ENCODE measurements at regions not wholly inside any gene's neighbourhood (a gene's known extent, or its start where the extent isn't known, plus 50 kb on each side); places are given as distances from the start of the nearest gene placed in this dataset.
"Not testable (repeated sequence)": the region's sequence is repeated elsewhere in the genome, so short reads cannot be mapped to it uniquely, and the experiment has no call there.

DNA sequence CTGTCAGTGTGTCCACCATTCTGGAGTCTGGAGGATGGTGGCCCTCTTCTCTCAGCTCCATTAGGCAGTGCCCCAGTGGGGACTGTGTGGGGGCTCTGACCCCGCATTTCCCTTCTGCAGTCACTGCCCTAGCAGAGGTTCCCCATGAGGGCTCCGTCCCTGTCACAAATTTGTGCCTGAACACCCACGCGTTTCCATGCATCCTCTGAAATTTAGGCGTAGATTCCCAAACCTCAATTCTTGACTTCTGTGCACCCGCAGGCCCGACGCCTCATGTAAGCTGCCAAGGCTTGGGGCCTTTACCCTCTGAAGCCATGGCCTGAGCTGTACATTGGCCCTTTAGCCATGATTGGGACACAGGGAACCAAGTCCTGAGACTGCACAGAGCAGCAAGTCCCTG lies 182.3 kb downstream of the FOXD4L6 start:
- H3K27me3 ChIP-seq (ENCODE audit: control insufficient read depth in 2 of 2, insufficient read depth in 1 of 2, low read length in 1 of 2); DNase-seq (ENCODE audit: low read depth in 6 of 9, low spot score in 9 of 9); H3K27ac ChIP-seq (ENCODE audit: low read depth in 1 of 2, low read length in 1 of 2); H3K9me3 ChIP-seq (ENCODE audit: control insufficient read depth in 2 of 2, insufficient read depth in 1 of 2, low read length in 1 of 2); H3K36me3 ChIP-seq (ENCODE audit: control insufficient read depth in 2 of 2, insufficient read depth in 2 of 2, low read length in 1 of 2); H3K4me1 ChIP-seq (ENCODE audit: control insufficient read depth in 2 of 2, insufficient read depth in 2 of 2, low read length in 2 of 2); H3K4me3 ChIP-seq (ENCODE audit: low read length in 2 of 2): not testable (repeated sequence)
- WGBS: 95% methylated on average over 8 of the region's 8 CpGs

DNA sequence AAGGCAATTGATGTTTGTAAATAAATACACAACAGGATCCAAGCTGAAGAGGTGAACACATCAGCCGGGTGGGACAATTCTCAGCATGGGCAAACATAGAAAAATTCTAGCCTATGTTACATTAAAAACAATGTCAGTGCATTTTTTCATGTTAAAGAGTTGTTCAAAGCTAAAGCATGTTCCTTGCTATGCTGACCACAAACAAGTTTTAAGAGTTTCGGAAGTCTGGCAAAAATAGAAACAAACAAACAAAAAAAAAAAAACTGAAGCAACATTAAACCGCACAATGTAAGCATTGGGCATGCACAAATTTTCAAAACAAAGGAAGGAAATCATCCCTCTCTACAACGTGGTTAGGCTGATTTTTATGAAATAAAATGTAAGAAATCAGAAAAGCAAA lies 185.8 kb downstream of the FOXD4L6 start:
- DNase-seq (ENCODE audit: low read depth in 6 of 9, low spot score in 9 of 9); H3K9me3 ChIP-seq (ENCODE audit: control insufficient read depth in 2 of 2, insufficient read depth in 1 of 2, low read length in 1 of 2): not testable (repeated sequence)
- WGBS: 75% methylated on average over 4 of the region's 4 CpGs

DNA sequence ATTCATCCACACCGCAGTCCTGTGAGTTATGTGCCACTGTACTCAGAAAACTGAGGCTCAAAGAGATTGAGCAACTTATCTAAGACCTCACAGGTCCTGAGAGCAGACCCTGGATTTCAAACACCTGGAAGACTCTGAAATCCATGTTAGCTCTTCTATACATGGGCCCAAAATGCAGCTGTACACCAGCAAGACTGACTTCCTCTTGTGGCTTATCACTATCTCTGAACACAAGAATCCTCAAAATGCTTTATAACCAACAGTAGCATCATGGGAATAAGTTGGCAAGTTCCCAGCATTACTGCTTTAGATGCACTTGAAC lies 188.6 kb downstream of the FOXD4L6 start:
- not testable (repeated sequence) for DNase-seq (ENCODE audit: low read depth in 6 of 9, low spot score in 9 of 9); H3K9me3 ChIP-seq (ENCODE audit: control insufficient read depth in 2 of 2, insufficient read depth in 1 of 2, low read length in 1 of 2)
- 100% methylated on average over 1 of the region's 1 CpG for WGBS

More for the DNA sequence above, 185.8 kb downstream of the FOXD4L6 start:
- H3K27me3 ChIP-seq (ENCODE audit: control insufficient read depth in 2 of 2, insufficient read depth in 1 of 2, low read length in 1 of 2); H3K4me1 ChIP-seq (ENCODE audit: control insufficient read depth in 2 of 2, insufficient read depth in 2 of 2, low read length in 2 of 2); H3K4me3 ChIP-seq (ENCODE audit: low read length in 2 of 2); H3K36me3 ChIP-seq (ENCODE audit: control insufficient read depth in 2 of 2, insufficient read depth in 2 of 2, low read length in 1 of 2); H3K27ac ChIP-seq (ENCODE audit: low read depth in 1 of 2, low read length in 1 of 2): not testable (repeated sequence)

DNA sequence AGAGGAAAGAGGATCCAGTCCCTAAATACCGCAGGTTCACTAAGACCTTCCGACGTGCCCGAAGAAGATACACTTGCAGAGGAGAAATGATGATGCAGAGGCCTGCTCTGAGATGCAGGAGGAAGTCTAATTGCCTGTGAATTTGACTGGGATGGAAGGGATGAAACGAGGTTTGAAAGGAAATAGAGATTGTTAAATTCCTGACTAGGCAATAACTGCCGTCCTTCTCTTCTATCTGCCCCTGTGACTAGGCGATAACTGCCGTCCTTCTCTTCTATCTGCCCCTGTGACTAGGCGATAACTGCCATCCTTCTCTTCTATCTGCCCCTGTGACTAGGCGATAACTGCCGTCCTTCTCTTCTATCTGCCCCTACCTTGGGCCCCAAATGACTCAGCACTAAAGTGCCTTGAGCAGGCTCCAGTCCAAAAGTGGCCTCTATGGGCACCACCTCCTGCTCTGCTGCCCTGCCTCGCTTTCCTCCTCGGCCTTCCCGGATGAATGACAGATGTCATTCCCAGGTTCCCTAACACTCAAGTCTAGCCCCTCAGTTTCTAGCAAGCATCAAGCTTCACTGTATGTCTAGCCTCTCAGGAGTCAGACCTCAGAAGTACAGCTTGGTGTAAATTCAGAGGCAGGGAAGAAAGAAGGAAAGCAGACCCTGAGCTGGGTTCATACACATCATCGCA lies 189.1 kb downstream of the FOXD4L6 start:
- H3K4me3 ChIP-seq (ENCODE audit: low read length in 2 of 2); DNase-seq (ENCODE audit: low read depth in 6 of 9, low spot score in 9 of 9); H3K9me3 ChIP-seq (ENCODE audit: control insufficient read depth in 2 of 2, insufficient read depth in 1 of 2, low read length in 1 of 2); H3K4me1 ChIP-seq (ENCODE audit: control insufficient read depth in 2 of 2, insufficient read depth in 2 of 2, low read length in 2 of 2); H3K27me3 ChIP-seq (ENCODE audit: control insufficient read depth in 2 of 2, insufficient read depth in 1 of 2, low read length in 1 of 2); H3K36me3 ChIP-seq (ENCODE audit: control insufficient read depth in 2 of 2, insufficient read depth in 2 of 2, low read length in 1 of 2); H3K27ac ChIP-seq (ENCODE audit: low read depth in 1 of 2, low read length in 1 of 2): not testable (repeated sequence)
- 87% methylated on average over 15 of the region's 15 CpGs for WGBS

More for the DNA sequence above, 188.6 kb downstream of the FOXD4L6 start:
- not testable (repeated sequence) for H3K27ac ChIP-seq (ENCODE audit: low read depth in 1 of 2, low read length in 1 of 2); H3K27me3 ChIP-seq (ENCODE audit: control insufficient read depth in 2 of 2, insufficient read depth in 1 of 2, low read length in 1 of 2); H3K4me3 ChIP-seq (ENCODE audit: low read length in 2 of 2); H3K4me1 ChIP-seq (ENCODE audit: control insufficient read depth in 2 of 2, insufficient read depth in 2 of 2, low read length in 2 of 2); H3K36me3 ChIP-seq (ENCODE audit: control insufficient read depth in 2 of 2, insufficient read depth in 2 of 2, low read length in 1 of 2)

DNA sequence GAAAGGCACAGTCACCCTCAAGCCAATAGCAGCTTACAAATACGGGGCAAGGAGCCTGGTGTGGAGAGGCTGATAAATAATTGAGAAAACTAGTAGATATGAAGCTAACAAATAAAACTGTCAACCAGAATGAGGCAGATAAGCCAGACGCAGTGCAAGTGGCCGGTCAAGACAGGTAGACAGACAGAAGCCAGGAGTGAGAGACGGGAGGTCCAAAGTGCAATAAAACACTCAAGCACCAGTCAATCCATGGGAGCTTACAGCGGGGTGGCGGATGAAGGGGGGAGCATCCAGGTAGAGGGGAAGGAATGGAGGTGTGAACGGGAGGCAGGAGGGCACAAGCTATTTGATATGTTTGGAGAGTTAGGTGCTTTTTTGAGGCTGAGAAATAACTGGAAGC lies 193.1 kb downstream of the FOXD4L6 start:
- Histone ChIP-seq H3K4me3 (ENCODE audit: low read length in 2 of 2) (no peak overlapping the region), H3K27me3 (ENCODE audit: control insufficient read depth in 2 of 2, insufficient read depth in 1 of 2, low read length in 1 of 2) (no peaks in the 10 kb centered on the region), H3K9me3 (ENCODE audit: control insufficient read depth in 2 of 2, insufficient read depth in 1 of 2, low read length in 1 of 2) (peaks cover 0 to 1% of the 10 kb centered on the region in 2 donors), H3K36me3 (ENCODE audit: control insufficient read depth in 2 of 2, insufficient read depth in 2 of 2, low read length in 1 of 2) (no peaks in the 10 kb centered on the region), H3K27ac (ENCODE audit: low read depth in 1 of 2, low read length in 1 of 2) (no peak overlapping the region), H3K4me1 (ENCODE audit: control insufficient read depth in 2 of 2, insufficient read depth in 2 of 2, low read length in 2 of 2) (no peaks in the 10 kb centered on the region)
- 84% methylated on average over 7 of the region's 7 CpGs for WGBS
- no peak for DNase-seq (ENCODE audit: low read depth in 6 of 9, low spot score in 9 of 9)

DNA sequence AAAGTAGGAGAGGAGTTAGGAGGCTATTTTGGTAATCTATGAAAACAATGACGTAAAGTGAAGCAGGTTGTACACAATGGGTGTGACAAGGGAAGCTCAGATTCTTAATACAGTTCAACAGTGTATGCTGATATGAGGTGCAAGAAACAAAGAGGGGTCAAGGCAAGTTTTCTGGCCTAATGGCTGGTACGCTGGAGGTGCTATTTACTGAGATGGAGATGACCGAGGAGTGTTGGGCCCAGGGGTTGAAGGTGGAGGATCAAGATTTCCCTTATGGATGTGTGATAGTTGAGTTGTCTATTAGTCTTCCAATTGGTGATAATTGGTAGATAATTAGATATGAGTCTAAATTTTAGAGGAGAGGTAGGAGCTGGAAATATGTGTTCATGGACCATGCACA lies 194.0 kb downstream of the FOXD4L6 start:
- 98% methylated on average over 3 of the region's 3 CpGs for WGBS
- H3K4me3 ChIP-seq (ENCODE audit: low read length in 2 of 2); DNase-seq (ENCODE audit: low read depth in 6 of 9, low spot score in 9 of 9): not testable (repeated sequence)

DNA sequence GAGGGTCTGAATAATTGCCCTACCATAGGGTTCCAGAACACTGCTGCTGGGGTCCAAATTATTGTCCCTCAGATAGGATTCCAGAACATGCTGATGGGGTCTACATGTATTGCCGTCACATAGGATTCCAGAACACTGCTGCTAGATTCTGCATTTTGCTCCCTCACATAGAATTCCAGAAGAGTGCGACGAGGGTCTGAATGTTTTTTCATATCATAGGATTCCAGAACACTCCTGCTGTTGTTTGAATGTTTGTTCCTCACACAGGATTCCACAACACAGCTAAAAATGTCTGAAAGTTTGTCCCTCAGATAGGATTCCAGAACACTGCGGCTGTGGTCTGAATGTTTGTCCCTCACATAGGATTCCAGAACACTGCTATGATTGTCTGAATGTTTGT lies 198.1 kb downstream of the FOXD4L6 start:
- WGBS: 88% methylated on average over 4 of the region's 4 CpGs
- peaks cover 5 to 14% of the 10 kb centered on the region in 2 donors for H3K9me3 ChIP-seq (ENCODE audit: control insufficient read depth in 2 of 2, insufficient read depth in 1 of 2, low read length in 1 of 2)
- not testable (repeated sequence) for H3K4me3 ChIP-seq (ENCODE audit: low read length in 2 of 2); DNase-seq (ENCODE audit: low read depth in 6 of 9, low spot score in 9 of 9); H3K27ac ChIP-seq (ENCODE audit: low read depth in 1 of 2, low read length in 1 of 2); H3K4me1 ChIP-seq (ENCODE audit: control insufficient read depth in 2 of 2, insufficient read depth in 2 of 2, low read length in 2 of 2); H3K36me3 ChIP-seq (ENCODE audit: control insufficient read depth in 2 of 2, insufficient read depth in 2 of 2, low read length in 1 of 2); H3K27me3 ChIP-seq (ENCODE audit: control insufficient read depth in 2 of 2, insufficient read depth in 1 of 2, low read length in 1 of 2)

More for the DNA sequence above, 194.0 kb downstream of the FOXD4L6 start:
- H3K9me3 ChIP-seq (ENCODE audit: control insufficient read depth in 2 of 2, insufficient read depth in 1 of 2, low read length in 1 of 2); H3K27me3 ChIP-seq (ENCODE audit: control insufficient read depth in 2 of 2, insufficient read depth in 1 of 2, low read length in 1 of 2); H3K36me3 ChIP-seq (ENCODE audit: control insufficient read depth in 2 of 2, insufficient read depth in 2 of 2, low read length in 1 of 2); H3K4me1 ChIP-seq (ENCODE audit: control insufficient read depth in 2 of 2, insufficient read depth in 2 of 2, low read length in 2 of 2); H3K27ac ChIP-seq (ENCODE audit: low read depth in 1 of 2, low read length in 1 of 2): not testable (repeated sequence)

DNA sequence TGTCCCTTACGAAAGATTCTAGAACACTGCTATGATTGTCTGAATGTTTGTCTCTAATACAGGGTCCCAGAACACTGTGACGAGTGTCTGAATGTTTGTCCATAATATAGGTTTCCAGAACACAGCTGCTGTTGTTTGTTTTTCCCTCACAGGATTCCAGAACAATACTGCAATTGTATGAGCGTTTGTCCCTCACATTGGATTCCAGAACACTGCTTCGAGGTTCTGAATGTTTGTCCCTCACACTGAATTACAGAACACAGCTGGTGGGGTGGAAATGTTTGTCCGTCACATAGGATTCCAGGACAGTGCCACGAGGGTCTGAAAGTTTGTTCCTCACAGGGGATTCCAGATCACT lies 199.0 kb downstream of the FOXD4L6 start:
- 83% methylated on average over 6 of the region's 6 CpGs for WGBS
- peaks cover 9 to 14% of the 10 kb centered on the region in 2 donors for H3K9me3 ChIP-seq (ENCODE audit: control insufficient read depth in 2 of 2, insufficient read depth in 1 of 2, low read length in 1 of 2)

DNA sequence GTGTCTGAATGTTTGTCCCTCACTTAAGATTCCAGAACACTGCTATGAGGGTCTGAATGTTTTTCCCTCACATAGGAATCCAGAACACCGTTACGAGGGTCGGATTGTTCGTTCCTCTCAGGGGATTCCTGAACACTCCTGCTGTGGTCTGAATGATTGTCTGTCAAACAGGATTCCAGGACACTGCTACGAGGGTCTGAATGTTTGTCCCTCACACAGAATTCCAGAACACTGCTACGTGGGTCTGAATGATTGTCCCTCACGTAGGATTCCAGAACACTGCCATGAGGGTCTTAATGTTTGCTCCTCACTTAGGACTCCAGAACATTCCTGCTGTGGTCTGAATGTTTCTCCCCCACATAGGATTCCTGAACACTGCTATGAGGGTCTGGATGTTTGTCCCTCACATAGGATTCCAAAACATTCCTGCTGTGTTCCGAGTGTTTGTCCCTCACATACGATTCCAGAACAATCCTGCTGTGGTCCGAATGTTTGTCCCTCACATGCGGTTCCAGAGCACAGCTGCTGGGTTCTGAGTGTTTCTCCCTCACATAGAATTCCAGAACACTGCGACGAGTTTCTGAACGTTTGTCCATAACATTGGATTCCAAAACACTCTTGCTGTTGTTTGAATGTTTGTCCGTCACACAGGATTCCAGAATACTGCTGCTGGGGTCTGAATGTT lies 199.5 kb downstream of the FOXD4L6 start:
- Histone ChIP-seq H3K4me3 (ENCODE audit: low read length in 2 of 2) (no peak overlapping the region), H3K4me1 (ENCODE audit: control insufficient read depth in 2 of 2, insufficient read depth in 2 of 2, low read length in 2 of 2) (no peaks in the 10 kb centered on the region), H3K36me3 (ENCODE audit: control insufficient read depth in 2 of 2, insufficient read depth in 2 of 2, low read length in 1 of 2) (no peaks in the 10 kb centered on the region), H3K27ac (ENCODE audit: low read depth in 1 of 2, low read length in 1 of 2) (no peak overlapping the region), H3K9me3 (ENCODE audit: control insufficient read depth in 2 of 2, insufficient read depth in 1 of 2, low read length in 1 of 2) (peaks cover 12 to 14% of the 10 kb centered on the region in 2 donors), H3K27me3 (ENCODE audit: control insufficient read depth in 2 of 2, insufficient read depth in 1 of 2, low read length in 1 of 2) (no peaks in the 10 kb centered on the region)
- DNase-seq (ENCODE audit: low read depth in 6 of 9, low spot score in 9 of 9): no peak
- WGBS: 76% methylated on average over 15 of the region's 15 CpGs

More for the DNA sequence above, 199.0 kb downstream of the FOXD4L6 start:
- H3K4me1 ChIP-seq (ENCODE audit: control insufficient read depth in 2 of 2, insufficient read depth in 2 of 2, low read length in 2 of 2); H3K4me3 ChIP-seq (ENCODE audit: low read length in 2 of 2); H3K27me3 ChIP-seq (ENCODE audit: control insufficient read depth in 2 of 2, insufficient read depth in 1 of 2, low read length in 1 of 2); DNase-seq (ENCODE audit: low read depth in 6 of 9, low spot score in 9 of 9); H3K27ac ChIP-seq (ENCODE audit: low read depth in 1 of 2, low read length in 1 of 2); H3K36me3 ChIP-seq (ENCODE audit: control insufficient read depth in 2 of 2, insufficient read depth in 2 of 2, low read length in 1 of 2): not testable (repeated sequence)

All from thymus (tissue), 11 donors.